ENCODE measurements at regions not wholly inside any gene's neighbourhood (a gene's known extent, or its start where the extent isn't known, plus 50 kb on each side); places are given as distances from the start of the nearest gene placed in this dataset.

DNA sequence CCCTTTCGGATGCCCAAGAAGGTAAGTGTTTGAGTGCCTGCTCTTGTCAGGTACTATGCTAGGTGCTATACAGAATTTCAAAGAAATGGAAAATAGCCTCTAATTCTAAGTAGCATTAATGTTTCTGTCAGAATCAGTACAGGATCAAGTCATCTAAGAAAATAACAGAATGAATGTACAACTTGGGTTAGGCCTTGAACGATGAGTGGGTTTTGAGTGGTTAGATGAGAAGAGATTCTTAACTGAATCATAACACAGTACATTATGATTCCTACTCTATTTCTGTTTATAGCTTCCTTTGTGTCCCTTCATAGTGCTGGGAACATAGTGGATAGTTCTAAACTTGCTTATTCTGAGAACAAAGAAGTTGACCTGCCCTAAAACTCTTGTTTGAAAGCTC, 253.9 kb downstream of the GLUD2 start:
- Histone ChIP-seq H3K27me3 (no peaks in the 10 kb centered on the region), H3K9me3 (no peaks in the 10 kb centered on the region), H3K27ac (no peak overlapping the region), H3K4me1 (no peaks in the 10 kb centered on the region), H3K4me3 (no peak overlapping the region), H3K36me3 (ENCODE audit: low read depth, missing control alignments) (no peaks in the 10 kb centered on the region)
- TF ChIP-seq POLR2A (IDR thresholded peaks at IDR 0.05), result no peak
- TF ChIP-seq, protein P1, sequence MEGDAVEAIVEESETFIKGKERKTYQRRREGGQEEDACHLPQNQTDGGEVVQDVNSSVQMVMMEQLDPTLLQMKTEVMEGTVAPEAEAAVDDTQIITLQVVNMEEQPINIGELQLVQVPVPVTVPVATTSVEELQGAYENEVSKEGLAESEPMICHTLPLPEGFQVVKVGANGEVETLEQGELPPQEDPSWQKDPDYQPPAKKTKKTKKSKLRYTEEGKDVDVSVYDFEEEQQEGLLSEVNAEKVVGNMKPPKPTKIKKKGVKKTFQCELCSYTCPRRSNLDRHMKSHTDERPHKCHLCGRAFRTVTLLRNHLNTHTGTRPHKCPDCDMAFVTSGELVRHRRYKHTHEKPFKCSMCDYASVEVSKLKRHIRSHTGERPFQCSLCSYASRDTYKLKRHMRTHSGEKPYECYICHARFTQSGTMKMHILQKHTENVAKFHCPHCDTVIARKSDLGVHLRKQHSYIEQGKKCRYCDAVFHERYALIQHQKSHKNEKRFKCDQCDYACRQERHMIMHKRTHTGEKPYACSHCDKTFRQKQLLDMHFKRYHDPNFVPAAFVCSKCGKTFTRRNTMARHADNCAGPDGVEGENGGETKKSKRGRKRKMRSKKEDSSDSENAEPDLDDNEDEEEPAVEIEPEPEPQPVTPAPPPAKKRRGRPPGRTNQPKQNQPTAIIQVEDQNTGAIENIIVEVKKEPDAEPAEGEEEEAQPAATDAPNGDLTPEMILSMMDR (IDR thresholded peaks at IDR 0.05), result no peak
- 94 to 95% methylated on average over 2 of the region's 2 CpGs for WGBS, 2 donors
- intact Hi-C loops (cut with DNase I; ENCODE audit: low total_unique reads), result no loop called here
- DNase-seq, result no peak

GRCh38 chrX:121301822-121302221, 254.4 kb downstream of the GLUD2 start:
- Histone ChIP-seq H3K27ac (no peak overlapping the region), H3K9me3 (no peaks in the 10 kb centered on the region), H3K27me3 (no peaks in the 10 kb centered on the region), H3K4me3 (no peak overlapping the region), H3K4me1 (no peaks in the 10 kb centered on the region), H3K36me3 (ENCODE audit: low read depth, missing control alignments) (no peaks in the 10 kb centered on the region)
- TF ChIP-seq POLR2A (IDR thresholded peaks at IDR 0.05), result no peak
- TF ChIP-seq, protein P1 (IDR thresholded peaks at IDR 0.05), result no peak
- intact Hi-C loops (cut with DNase I; ENCODE audit: low total_unique reads), result no loop called here
- no peak for DNase-seq
- 50 to 62% methylated on average over 1 of the region's 1 CpG for WGBS, 2 donors

DNA sequence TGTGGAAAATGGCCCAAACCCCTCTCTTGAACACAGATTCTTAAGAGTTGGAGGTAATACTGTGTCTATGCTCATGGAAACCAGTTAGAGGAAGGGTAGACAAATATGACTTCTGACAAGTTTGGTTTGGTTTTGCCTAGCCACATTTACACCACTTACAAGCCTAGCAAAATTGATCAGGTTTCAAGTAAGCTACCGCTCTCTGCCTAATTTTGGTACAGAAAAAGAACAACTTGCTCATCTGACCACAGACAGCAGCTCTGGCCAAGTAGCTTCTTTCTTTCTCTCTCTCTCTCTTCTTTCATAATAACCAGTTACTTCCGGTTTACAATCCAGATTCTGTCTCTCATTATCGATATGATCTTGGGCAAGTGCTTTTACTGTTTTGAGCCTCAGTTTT, 260.0 kb downstream of the GLUD2 start:
- Histone ChIP-seq H3K36me3 (ENCODE audit: low read depth, missing control alignments) (no peaks in the 10 kb centered on the region), H3K27me3 (no peaks in the 10 kb centered on the region), H3K4me3 (no peak overlapping the region), H3K4me1 (no peaks in the 10 kb centered on the region), H3K27ac (no peak overlapping the region), H3K9me3 (no peaks in the 10 kb centered on the region)
- TF ChIP-seq, protein P1 (IDR thresholded peaks at IDR 0.05), result no peak
- no peak for TF ChIP-seq POLR2A (IDR thresholded peaks at IDR 0.05)
- DNase-seq, result no peak
- WGBS, 2 donors, result 36 to 62% methylated on average over 3 of the region's 3 CpGs
- intact Hi-C loops (cut with DNase I; ENCODE audit: low total_unique reads), result no loop called here

DNA sequence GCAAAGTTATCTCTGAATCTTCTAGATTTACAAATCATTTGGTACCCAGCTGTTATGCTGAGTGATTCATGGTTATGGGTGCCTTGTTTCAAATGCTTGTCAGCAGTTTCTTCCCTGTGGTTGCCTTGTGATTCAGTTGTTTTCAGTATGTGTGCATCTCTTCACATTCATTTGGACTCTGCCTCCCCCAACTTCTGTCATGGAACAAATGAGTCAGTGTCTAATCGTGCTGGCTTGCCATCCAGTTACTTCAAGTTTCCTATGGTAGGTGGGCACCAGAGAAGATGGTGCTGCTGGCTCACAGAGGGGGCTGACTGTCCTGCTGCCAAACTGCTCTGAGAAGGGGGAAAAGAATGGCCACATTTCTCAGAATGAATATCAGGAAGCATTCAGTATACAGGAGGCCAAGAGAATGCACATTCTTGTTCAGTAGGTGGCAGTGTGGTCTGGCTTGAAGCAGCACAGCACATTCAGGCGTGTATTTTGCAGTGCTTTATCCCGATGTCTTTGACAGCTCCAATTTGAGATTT, 260.9 kb downstream of the GLUD2 start:
- peak; percentile 37 for DNase-seq
- Histone ChIP-seq H3K4me1 (no peaks in the 10 kb centered on the region), H3K4me3 (no peak overlapping the region), H3K27me3 (no peaks in the 10 kb centered on the region), H3K9me3 (no peaks in the 10 kb centered on the region), H3K27ac (no peak overlapping the region), H3K36me3 (ENCODE audit: low read depth, missing control alignments) (no peaks in the 10 kb centered on the region)
- intact Hi-C loops (cut with DNase I; ENCODE audit: low total_unique reads), result no loop called here
- 30 to 56% methylated on average over 3 of the region's 3 CpGs for WGBS, 2 donors
- TF ChIP-seq, protein P1 (IDR thresholded peaks at IDR 0.05), result peak in 1 of 3 experiments; percentile 15
- no peak for TF ChIP-seq POLR2A (IDR thresholded peaks at IDR 0.05)

DNA sequence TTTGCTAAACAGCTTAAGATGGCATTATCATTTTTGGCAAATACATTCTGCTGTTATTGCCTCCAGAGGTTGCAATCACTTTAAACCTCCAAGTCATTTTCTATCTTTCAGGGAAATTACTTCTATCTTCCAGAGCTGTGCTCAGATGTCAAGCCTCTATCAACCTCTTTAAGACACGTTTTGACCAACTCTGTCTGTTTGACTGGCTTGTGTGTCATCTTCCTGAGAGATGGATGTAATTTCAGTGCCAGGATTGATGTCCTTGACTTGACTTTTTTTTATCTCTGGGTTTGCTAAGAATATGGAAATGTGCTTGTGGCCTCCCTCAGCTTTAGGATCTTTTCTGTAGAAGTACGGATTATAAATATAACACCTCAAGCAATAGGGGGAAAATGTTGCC, 263.4 kb downstream of the GLUD2 start:
- Histone ChIP-seq H3K27me3 (no peaks in the 10 kb centered on the region), H3K4me3 (no peak overlapping the region), H3K27ac (no peak overlapping the region), H3K9me3 (no peaks in the 10 kb centered on the region), H3K4me1 (no peaks in the 10 kb centered on the region), H3K36me3 (ENCODE audit: low read depth, missing control alignments) (no peaks in the 10 kb centered on the region)
- no peak for DNase-seq
- WGBS, 2 donors, result 57 to 79% methylated on average over 2 of the region's 2 CpGs
- intact Hi-C loops (cut with DNase I; ENCODE audit: low total_unique reads), result no loop called here
- TF ChIP-seq, protein P1 (IDR thresholded peaks at IDR 0.05), result no peak
- TF ChIP-seq POLR2A (IDR thresholded peaks at IDR 0.05), result no peak

All from testis (tissue), 2 donors.